ENCODE measurements at regions not wholly inside any gene's neighbourhood (a gene's known extent, or its start where the extent isn't known, plus 50 kb on each side); places are given as distances from the start of the nearest gene placed in this dataset.

DNA sequence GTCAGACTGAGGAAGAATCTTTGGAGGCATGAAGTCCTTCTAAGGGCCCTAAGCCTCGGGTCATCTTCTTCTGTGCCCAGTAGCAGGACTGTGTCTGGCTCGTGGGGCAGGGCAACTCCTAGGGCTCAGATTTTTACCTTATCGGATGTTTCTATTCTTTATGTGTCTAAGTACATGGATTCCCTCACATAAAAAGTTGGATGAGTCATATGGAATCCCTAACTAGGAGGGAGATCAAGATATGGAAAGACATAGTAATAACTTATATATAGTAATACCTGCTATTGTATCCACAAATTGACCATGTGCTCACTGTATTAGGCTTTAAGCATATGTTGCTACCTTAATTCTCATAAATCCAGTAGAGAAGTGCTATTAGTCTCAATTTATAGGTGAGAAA, 364.5 kb upstream of the CAMK1G start:
- TF ChIP-seq, protein P1, sequence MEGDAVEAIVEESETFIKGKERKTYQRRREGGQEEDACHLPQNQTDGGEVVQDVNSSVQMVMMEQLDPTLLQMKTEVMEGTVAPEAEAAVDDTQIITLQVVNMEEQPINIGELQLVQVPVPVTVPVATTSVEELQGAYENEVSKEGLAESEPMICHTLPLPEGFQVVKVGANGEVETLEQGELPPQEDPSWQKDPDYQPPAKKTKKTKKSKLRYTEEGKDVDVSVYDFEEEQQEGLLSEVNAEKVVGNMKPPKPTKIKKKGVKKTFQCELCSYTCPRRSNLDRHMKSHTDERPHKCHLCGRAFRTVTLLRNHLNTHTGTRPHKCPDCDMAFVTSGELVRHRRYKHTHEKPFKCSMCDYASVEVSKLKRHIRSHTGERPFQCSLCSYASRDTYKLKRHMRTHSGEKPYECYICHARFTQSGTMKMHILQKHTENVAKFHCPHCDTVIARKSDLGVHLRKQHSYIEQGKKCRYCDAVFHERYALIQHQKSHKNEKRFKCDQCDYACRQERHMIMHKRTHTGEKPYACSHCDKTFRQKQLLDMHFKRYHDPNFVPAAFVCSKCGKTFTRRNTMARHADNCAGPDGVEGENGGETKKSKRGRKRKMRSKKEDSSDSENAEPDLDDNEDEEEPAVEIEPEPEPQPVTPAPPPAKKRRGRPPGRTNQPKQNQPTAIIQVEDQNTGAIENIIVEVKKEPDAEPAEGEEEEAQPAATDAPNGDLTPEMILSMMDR (IDR thresholded peaks at IDR 0.05): no peak
- TF ChIP-seq POLR2AphosphoS5 (IDR thresholded peaks at IDR 0.05; ENCODE audit: insufficient read depth in 1 of 2, low read depth in 1 of 2): no peak
